SJSA1 (cell line): ENCODE measurements at regions not wholly inside any gene's neighbourhood (a gene's known extent, or its start where the extent isn't known, plus 50 kb on each side); places are given as distances from the start of the nearest gene placed in this dataset.

Experiments
- DNase-seq, 2 experiments: peaks; one replicate each; pipeline ENCODE4 v3.0.0-alpha.2; 2015 to 2020; ENCODE audit warnings: low spot score in 2 of 2, low read depth in 1 of 2
- H3K27ac ChIP-seq: fragments of 250-450 bp; sonication (Bioruptor Pico); 2 replicates; pipeline ENCODE4 v1.5.1; 2020; ENCODE audit warnings: mild to moderate bottlenecking, moderate library complexity
- H3K27me3 ChIP-seq: fragments of 250-450 bp; sonication (Bioruptor Pico); replicated peaks from 2 replicates; pipeline ENCODE4 v1.5.1; 2020; ENCODE audit warnings: mild to moderate bottlenecking, moderate library complexity
- H3K36me3 ChIP-seq: fragments of 250-450 bp; sonication (Bioruptor Pico); 2 replicates; pipeline ENCODE4 v1.5.1; 2020; ENCODE audit warnings: mild to moderate bottlenecking
- H3K4me1 ChIP-seq: fragments of 250-450 bp; sonication (Bioruptor Pico); replicated peaks from 2 replicates; pipeline ENCODE4 v1.6.1; 2021; ENCODE audit warnings: mild to moderate bottlenecking
- H3K4me3 ChIP-seq: fragments of 250-450 bp; sonication (Bioruptor Pico); 2 replicates; pipeline ENCODE4 v1.5.1; 2020; ENCODE audit warnings: mild to moderate bottlenecking
- H3K9me3 ChIP-seq: fragments of 250-450 bp; sonication (Bioruptor Pico); replicated peaks from 2 replicates; pipeline ENCODE4 v1.5.1; 2020; ENCODE audit warnings: mild to moderate bottlenecking

DNA sequence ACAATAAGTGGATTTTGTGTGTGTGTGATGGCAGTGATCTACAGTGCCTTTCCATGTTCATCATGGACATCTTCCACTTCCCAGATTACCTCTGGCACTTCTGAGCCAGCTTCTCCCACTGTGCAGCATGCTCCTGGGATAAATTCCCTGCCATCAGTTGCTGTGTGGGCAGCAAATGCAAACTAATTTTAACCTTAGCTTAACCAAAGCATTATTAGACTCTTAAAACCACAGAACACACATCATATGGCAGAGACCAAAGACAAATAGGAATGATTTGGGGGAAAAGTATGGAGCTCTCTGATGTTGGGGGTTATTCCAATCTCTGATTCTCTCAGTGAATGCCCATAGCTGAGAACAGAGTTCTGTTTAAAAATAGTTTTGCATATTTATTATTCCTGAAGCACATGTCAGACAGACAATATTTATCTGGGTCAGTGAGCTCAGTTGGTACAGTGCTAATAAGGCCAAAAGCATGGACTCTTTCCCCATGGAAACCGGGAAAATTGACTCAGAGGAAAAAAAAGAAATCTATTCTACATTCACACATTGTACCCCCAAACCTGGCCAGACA, 567.4 kb downstream of the IQCM start:
- H3K27ac ChIP-seq = no peak overlapping the region
- no peaks in the 10 kb centered on the region for H3K9me3 ChIP-seq
- H3K27me3 ChIP-seq = no peaks in the 10 kb centered on the region
- H3K36me3 ChIP-seq = no peaks in the 10 kb centered on the region
- H3K4me1 ChIP-seq = no peaks in the 10 kb centered on the region
- no peak for DNase-seq
- no peak overlapping the region for H3K4me3 ChIP-seq

DNA sequence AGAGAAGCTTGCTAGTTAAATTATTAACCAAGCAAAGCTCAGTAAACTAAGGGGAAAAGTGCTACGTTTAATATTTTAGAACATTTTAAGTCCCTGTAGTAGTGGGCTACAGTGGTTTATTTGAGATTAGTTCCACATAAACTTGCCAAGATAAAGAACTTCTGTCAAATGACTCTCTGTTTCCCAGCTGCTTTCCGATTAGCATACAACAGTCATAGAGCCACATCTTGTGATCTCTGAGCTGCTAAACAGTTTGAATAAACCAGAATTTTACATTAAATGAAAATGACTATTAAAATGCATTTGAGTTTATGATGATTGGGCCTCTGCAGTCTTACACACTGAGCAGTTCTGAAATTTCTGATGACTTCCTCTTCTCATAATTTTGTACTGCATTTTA, 568.5 kb downstream of the IQCM start:
- H3K27me3 ChIP-seq = no peaks in the 10 kb centered on the region
- H3K27ac ChIP-seq = no peak overlapping the region
- H3K4me1 ChIP-seq = no peaks in the 10 kb centered on the region
- H3K36me3 ChIP-seq = no peaks in the 10 kb centered on the region
- no peak for DNase-seq
- no peaks in the 10 kb centered on the region for H3K9me3 ChIP-seq
- no peak overlapping the region for H3K4me3 ChIP-seq

DNA sequence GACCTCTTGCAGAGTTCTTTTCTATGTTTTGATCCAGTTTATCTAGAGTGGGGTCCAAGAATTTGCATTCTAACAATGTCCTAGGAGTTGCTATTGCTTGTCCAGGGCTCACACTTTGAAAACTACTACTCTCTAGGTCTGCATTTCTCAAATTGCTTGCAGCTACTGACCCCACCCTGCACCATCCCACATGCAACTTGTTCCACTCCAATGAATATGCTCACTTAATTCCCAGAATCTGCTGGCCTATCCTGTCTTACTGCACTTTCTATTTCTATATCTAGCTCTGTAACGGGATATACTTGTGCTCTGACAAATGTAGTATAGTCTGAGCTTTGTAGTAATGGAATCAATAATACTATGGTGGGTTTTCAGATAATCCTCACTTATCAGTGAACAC, 570.3 kb downstream of the IQCM start:
- no peak overlapping the region for H3K27ac ChIP-seq
- no peaks in the 10 kb centered on the region for H3K9me3 ChIP-seq
- no peaks in the 10 kb centered on the region for H3K27me3 ChIP-seq
- no peaks in the 10 kb centered on the region for H3K4me1 ChIP-seq
- DNase-seq = no peak
- H3K36me3 ChIP-seq = no peaks in the 10 kb centered on the region
- H3K4me3 ChIP-seq = no peak overlapping the region

DNA sequence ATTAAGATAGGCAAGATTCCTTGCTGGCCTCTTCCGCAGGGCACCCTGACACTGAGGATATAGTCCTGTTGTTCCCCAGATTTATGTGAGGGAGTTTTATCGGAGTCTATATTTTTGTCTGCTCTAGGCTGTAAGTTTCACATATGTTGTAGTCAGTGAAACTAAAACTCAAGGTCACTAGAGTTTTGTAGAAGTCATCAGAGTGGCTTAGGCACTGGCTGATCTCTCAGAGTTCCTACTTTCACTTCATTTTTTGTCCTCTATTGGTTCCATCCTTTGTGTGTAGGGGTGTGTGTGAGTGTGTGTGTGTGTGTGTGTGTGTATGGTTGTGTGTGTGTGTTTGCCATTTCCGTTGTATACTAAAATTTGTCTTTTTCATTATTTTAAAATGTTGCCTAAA, 577.5 kb downstream of the IQCM start:
- H3K36me3 ChIP-seq = no peaks in the 10 kb centered on the region
- no peaks in the 10 kb centered on the region for H3K9me3 ChIP-seq
- DNase-seq = no peak
- H3K4me3 ChIP-seq = no peak overlapping the region
- no peak overlapping the region for H3K27ac ChIP-seq
- H3K27me3 ChIP-seq = no peaks in the 10 kb centered on the region
- no peaks in the 10 kb centered on the region for H3K4me1 ChIP-seq

GRCh38 chr4:149234798-149235197, 580.8 kb downstream of the IQCM start:
- no peaks in the 10 kb centered on the region for H3K9me3 ChIP-seq
- H3K27ac ChIP-seq = no peak overlapping the region
- H3K4me3 ChIP-seq = no peak overlapping the region
- no peaks in the 10 kb centered on the region for H3K36me3 ChIP-seq
- no peak for DNase-seq
- no peaks in the 10 kb centered on the region for H3K27me3 ChIP-seq
- H3K4me1 ChIP-seq = no peaks in the 10 kb centered on the region

- H3K27ac ChIP-seq = no peak overlapping the region
Observed at GRCh38 chr4:149223659-149224058, 592.0 kb downstream of the IQCM start.

DNA sequence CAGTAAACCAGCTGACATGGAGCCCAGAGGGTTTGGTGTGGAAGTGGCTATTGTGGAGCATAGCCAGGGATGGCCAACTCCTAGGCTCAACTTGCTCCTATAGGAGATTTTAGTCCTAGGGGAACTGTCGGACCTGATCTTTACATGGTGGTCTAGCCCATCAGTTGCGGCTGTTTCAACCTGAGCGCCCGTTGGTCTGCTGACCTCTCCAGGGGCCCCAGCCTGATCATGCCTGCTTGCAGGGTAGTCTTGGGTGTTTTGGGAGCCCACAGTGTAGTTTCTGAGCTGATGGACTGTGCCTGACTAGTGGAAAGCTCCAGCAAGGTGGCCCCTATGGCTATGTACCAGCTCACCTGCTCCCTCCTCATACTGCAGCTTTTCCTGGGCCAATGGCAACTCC, 597.0 kb downstream of the IQCM start:
- Histone ChIP-seq H3K36me3 (no peaks in the 10 kb centered on the region), H3K4me1 (no peaks in the 10 kb centered on the region), H3K27ac (no peak overlapping the region), H3K9me3 (0 out of 2 replicates have a peak, but pooled peaks cover 2% of the 10 kb centered on the region), H3K4me3 (no peak overlapping the region), H3K27me3 (no peaks in the 10 kb centered on the region)
- DNase-seq = no peak

More at GRCh38 chr4:149223659-149224058, 592.0 kb downstream of the IQCM start:
- Histone ChIP-seq H3K36me3 (no peaks in the 10 kb centered on the region), H3K4me3 (no peak overlapping the region), H3K9me3 (0 out of 2 replicates have a peak, but pooled peaks cover 2% of the 10 kb centered on the region), H3K4me1 (no peaks in the 10 kb centered on the region), H3K27me3 (no peaks in the 10 kb centered on the region)
- DNase-seq = no peak

- no peaks in the 10 kb centered on the region for H3K27me3 ChIP-seq
- H3K36me3 ChIP-seq = no peaks in the 10 kb centered on the region
- H3K4me3 ChIP-seq = no peak overlapping the region
- no peaks in the 10 kb centered on the region for H3K4me1 ChIP-seq
- no peaks in the 10 kb centered on the region for H3K9me3 ChIP-seq
- DNase-seq = no peak
- H3K27ac ChIP-seq = no peak overlapping the region
Observed at GRCh38 chr4:149214301-149214700, 601.3 kb downstream of the IQCM start.

DNA sequence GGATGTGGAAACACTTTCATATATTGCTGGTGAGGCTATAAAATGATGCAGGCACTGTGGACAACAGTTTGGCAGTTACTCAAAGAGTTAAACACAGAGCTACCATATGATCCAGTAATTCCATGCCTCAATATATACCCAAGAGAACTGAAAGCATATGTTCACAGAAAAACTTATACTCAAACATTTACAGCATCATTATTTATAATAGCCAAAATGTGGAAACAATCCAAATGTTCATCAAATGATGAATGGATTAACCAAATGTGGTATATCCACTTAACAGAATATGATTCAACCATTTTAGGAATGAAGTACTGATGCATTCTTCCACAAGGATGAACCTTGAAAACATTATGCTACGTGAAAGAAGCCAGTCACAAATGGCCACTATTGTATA, 603.8 kb downstream of the IQCM start:
- no peaks in the 10 kb centered on the region for H3K4me1 ChIP-seq
- DNase-seq = no peak
- no peak overlapping the region for H3K27ac ChIP-seq
- no peaks in the 10 kb centered on the region for H3K36me3 ChIP-seq
- H3K4me3 ChIP-seq = no peak overlapping the region
- no peaks in the 10 kb centered on the region for H3K9me3 ChIP-seq
- H3K27me3 ChIP-seq = no peaks in the 10 kb centered on the region

- Histone ChIP-seq H3K27ac (no peak overlapping the region), H3K27me3 (peaks cover 2% of the 10 kb centered on the region; the same call in 1 of the 2 replicates), H3K4me1 (no peaks in the 10 kb centered on the region), H3K4me3 (no peak overlapping the region), H3K9me3 (no peaks in the 10 kb centered on the region), H3K36me3 (no peaks in the 10 kb centered on the region)
- no peak for DNase-seq
Observed at GRCh38 chr4:149203256-149204001, 612.2 kb downstream of the IQCM start.

GRCh38 chr4:149202117-149202516, 613.5 kb downstream of the IQCM start:
- DNase-seq = no peak
- Histone ChIP-seq H3K9me3 (no peaks in the 10 kb centered on the region), H3K27me3 (peaks cover 2% of the 10 kb centered on the region; the same call in 1 of the 2 replicates), H3K4me1 (no peaks in the 10 kb centered on the region), H3K4me3 (no peak overlapping the region), H3K27ac (no peak overlapping the region), H3K36me3 (no peaks in the 10 kb centered on the region)

DNA sequence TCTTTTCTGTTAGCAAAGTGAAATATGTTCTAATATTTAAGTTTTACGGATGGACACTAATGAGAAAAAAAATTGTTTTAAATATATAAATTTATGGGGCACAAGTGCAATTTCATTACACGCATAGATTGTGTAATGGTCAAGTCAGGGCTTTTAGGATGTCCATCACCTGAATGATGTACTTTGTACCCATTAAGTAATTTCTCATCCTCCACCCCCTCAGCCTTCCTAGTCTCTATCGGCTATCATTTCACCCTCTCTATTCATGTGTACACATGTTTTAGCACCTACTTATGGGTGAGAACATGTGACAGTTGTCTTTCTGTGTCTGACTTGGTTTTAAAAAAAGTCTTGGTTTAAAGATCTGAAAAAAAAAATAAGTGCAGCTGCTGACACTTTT, 616.0 kb downstream of the IQCM start:
- no peak for DNase-seq
- no peak overlapping the region for H3K27ac ChIP-seq
- 0 out of 2 replicates have a peak, but pooled peaks cover 2% of the 10 kb centered on the region for H3K27me3 ChIP-seq
- H3K4me1 ChIP-seq = no peaks in the 10 kb centered on the region
- no peaks in the 10 kb centered on the region for H3K36me3 ChIP-seq
- H3K9me3 ChIP-seq = no peaks in the 10 kb centered on the region
- H3K4me3 ChIP-seq = no peak overlapping the region

DNA sequence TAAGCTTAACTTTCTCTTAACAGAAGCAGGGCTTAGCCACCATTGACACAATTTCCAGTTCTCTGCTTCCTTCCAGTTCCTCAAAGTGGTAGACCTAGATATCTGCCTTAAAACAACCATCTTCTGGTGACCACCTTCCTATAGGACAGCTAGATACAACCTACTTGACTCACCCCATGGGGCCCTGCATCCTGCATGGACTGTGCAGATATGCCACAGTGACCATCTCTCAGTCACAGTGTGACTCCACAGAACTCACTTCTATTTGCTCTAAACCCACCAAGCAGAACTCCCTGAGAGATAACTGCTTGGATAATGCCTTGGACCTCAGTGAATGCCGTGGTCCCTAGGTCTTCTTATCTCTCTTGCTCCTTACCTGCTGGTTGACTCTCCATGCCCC, 621.6 kb downstream of the IQCM start:
- H3K27me3 ChIP-seq = no peaks in the 10 kb centered on the region
- no peak for DNase-seq
- H3K27ac ChIP-seq = no peak overlapping the region
- H3K4me1 ChIP-seq = no peaks in the 10 kb centered on the region
- H3K4me3 ChIP-seq = no peak overlapping the region
- H3K9me3 ChIP-seq = no peaks in the 10 kb centered on the region
- H3K36me3 ChIP-seq = no peaks in the 10 kb centered on the region

GRCh38 chr4:149187726-149188125, 627.9 kb downstream of the IQCM start:
- no peaks in the 10 kb centered on the region for H3K4me1 ChIP-seq
- H3K27ac ChIP-seq = no peak overlapping the region
- no peak for DNase-seq
- no peaks in the 10 kb centered on the region for H3K36me3 ChIP-seq
- H3K4me3 ChIP-seq = no peak overlapping the region
- H3K9me3 ChIP-seq = no peaks in the 10 kb centered on the region
- H3K27me3 ChIP-seq = 0 out of 2 replicates have a peak, but pooled peaks cover 3% of the 10 kb centered on the region
